HL-60 (cell line): ENCODE measurements at regions not wholly inside any gene's neighbourhood (a gene's known extent, or its start where the extent isn't known, plus 50 kb on each side); places are given as distances from the start of the nearest gene placed in this dataset.

Experiments used
- DNase-seq, 2 experiments: peaks; one replicate each; pipeline ENCODE4 v3.0.0-alpha.2; 2010 to 2020; ENCODE audit warnings: low read depth in 1 of 2, low spot score in 1 of 2
- H3K27ac ChIP-seq: fragments of 250-450 bp; sonication (Bioruptor Pico); replicated peaks from 2 replicates; pipeline ENCODE4 v1.5.1; 2020; ENCODE audit warnings: mild to moderate bottlenecking, moderate library complexity
- H3K27me3 ChIP-seq: fragments of 250-450 bp; sonication (Bioruptor Pico); 2 replicates; pipeline ENCODE4 v1.5.1; 2021; ENCODE audit warnings: mild to moderate bottlenecking, moderate library complexity; ENCODE audit not compliant: insufficient read depth, poor library complexity, severe bottlenecking
- H3K4me3 ChIP-seq: replicated peaks from 2 replicates; pipeline ENCODE4 v1.5.1; 2011; ENCODE audit warnings: mild to moderate bottlenecking, control low read depth, low read length; ENCODE audit not compliant: insufficient read depth
- GABPA ChIP-seq: IDR thresholded peaks from 2 replicates; pipeline ENCODE4 v1.6.1; 2012; ENCODE audit warnings: low read depth
- POLR2AphosphoS5 ChIP-seq: IDR thresholded peaks from 2 replicates; pipeline ENCODE4 v1.6.1; 2012; ENCODE audit warnings: low read depth
- SPI1 ChIP-seq: IDR thresholded peaks from 2 replicates; pipeline ENCODE4 v1.6.1; 2012; ENCODE audit warnings: low read depth, mild to moderate bottlenecking, borderline replicate concordance
- TF ChIP-seq, protein P1 (sequence below): IDR thresholded peaks from 2 replicates; pipeline ENCODE4 v1.6.1; 2012; ENCODE audit warnings: low read depth; ENCODE audit not compliant: insufficient replicate concordance
- TF ChIP-seq, protein P2 (sequence below): IDR thresholded peaks from one replicate; pipeline ENCODE4 v1.5.1; 2011; ENCODE audit warnings: low read length, control low read depth, inconsistent platforms; ENCODE audit not compliant: insufficient read depth

DNA sequence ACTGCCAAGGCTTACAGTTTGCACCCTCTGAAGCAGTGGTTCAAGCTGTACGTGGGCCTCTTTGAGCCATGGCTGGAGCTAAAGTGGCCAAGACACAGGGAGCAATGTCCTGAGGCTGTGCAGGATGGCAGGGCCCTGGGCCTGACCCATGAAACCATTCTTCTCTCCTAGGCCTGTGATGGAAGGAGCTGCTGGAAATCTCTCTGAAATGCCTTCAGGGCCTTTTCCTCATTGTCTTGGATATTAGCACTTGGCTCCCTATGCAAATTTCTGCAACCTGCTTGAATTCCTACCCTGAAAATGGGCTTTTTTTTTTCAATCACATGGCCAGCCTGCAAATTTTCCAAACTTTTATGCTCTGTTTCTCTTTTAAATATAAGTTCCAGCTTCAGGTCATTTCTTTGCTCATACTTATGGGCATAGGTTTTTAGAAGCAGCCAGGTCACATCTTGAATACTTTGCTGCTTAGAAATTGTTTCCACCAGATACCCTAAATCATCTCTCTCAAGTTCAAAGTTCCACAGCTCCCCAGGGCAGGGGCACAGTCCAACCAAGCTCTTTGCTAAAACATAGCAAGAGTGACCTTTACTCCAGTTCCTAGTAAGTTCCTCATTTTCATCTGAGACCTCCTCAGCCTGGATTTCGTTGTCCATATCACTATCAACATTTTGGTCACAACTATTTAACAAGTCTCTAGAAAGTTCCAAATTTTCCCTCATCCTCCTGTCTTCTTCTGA lies 138.3 kb downstream of the OSTF1 start:
- DNase-seq: no peak
- TF ChIP-seq POLR2AphosphoS5 (no peak), GABPA (no peak), SPI1 (no peak)
- TF ChIP-seq, protein P1, sequence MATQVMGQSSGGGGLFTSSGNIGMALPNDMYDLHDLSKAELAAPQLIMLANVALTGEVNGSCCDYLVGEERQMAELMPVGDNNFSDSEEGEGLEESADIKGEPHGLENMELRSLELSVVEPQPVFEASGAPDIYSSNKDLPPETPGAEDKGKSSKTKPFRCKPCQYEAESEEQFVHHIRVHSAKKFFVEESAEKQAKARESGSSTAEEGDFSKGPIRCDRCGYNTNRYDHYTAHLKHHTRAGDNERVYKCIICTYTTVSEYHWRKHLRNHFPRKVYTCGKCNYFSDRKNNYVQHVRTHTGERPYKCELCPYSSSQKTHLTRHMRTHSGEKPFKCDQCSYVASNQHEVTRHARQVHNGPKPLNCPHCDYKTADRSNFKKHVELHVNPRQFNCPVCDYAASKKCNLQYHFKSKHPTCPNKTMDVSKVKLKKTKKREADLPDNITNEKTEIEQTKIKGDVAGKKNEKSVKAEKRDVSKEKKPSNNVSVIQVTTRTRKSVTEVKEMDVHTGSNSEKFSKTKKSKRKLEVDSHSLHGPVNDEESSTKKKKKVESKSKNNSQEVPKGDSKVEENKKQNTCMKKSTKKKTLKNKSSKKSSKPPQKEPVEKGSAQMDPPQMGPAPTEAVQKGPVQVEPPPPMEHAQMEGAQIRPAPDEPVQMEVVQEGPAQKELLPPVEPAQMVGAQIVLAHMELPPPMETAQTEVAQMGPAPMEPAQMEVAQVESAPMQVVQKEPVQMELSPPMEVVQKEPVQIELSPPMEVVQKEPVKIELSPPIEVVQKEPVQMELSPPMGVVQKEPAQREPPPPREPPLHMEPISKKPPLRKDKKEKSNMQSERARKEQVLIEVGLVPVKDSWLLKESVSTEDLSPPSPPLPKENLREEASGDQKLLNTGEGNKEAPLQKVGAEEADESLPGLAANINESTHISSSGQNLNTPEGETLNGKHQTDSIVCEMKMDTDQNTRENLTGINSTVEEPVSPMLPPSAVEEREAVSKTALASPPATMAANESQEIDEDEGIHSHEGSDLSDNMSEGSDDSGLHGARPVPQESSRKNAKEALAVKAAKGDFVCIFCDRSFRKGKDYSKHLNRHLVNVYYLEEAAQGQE: no peak
- TF ChIP-seq, protein P2, sequence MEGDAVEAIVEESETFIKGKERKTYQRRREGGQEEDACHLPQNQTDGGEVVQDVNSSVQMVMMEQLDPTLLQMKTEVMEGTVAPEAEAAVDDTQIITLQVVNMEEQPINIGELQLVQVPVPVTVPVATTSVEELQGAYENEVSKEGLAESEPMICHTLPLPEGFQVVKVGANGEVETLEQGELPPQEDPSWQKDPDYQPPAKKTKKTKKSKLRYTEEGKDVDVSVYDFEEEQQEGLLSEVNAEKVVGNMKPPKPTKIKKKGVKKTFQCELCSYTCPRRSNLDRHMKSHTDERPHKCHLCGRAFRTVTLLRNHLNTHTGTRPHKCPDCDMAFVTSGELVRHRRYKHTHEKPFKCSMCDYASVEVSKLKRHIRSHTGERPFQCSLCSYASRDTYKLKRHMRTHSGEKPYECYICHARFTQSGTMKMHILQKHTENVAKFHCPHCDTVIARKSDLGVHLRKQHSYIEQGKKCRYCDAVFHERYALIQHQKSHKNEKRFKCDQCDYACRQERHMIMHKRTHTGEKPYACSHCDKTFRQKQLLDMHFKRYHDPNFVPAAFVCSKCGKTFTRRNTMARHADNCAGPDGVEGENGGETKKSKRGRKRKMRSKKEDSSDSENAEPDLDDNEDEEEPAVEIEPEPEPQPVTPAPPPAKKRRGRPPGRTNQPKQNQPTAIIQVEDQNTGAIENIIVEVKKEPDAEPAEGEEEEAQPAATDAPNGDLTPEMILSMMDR: no peak
- H3K27ac ChIP-seq: no peak overlapping the region
- H3K4me3 ChIP-seq: no peak overlapping the region
- H3K27me3 ChIP-seq: no peaks in the 10 kb centered on the region

DNA sequence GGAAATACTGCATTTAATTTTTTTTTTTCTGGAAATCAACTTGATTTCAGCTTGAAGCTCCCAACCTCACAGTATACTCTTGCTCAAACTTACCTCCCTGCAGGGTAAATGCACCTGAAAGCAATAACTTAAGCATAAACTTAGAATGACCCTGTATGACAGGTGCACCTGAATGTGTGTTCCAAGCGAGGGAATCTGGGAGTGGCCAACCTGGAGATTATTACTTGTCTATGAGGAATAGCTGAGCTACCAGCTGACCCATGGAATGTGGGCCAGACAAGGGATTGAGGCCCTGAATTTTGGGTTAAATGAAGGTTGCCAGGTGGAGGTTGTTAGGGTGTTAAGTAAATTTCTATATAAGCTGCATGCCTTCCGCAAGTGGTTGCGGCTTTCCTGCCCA lies 140.6 kb downstream of the OSTF1 start:
- DNase-seq: no peak
- TF ChIP-seq SPI1 (no peak), POLR2AphosphoS5 (no peak), GABPA (no peak)
- TF ChIP-seq, protein P2: no peak
- TF ChIP-seq, protein P1: no peak

DNA sequence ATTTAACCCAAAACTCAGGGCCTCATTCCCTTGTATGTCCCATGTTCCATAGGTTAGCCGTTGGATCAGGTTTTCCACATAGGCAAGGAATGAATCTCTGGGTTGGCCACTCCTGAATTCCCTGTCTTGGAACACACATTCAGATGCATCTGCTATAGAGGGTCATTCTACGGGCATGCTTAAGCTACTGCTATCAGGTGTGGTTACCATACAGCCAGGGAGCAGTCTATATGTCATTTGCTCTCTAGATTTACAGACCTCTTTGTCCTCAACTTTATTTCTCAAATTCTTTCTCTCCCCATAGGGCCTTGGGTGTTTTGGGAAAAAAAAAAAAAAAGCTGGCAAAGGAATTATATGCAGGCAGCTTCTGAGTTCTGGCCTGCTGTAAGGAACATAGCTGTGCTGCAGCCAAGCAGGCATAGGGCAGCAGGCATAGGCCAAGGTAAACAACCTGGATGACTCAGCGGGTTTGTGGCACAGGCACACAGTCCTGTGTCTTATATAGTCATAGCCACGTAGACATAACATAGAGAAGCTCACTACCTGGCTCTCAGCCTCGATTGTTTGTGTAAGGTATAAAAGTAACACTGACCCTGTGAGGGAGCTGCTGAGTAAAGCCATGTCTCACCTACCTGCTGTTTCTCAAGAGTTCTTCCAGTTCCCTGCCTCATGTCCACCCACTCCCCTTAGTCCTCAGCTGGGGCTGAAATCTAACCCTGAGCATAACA lies 141.5 kb downstream of the OSTF1 start:
- TF ChIP-seq, protein P1: no peak
- TF ChIP-seq GABPA: no peak
- TF ChIP-seq, protein P2: no peak
- TF ChIP-seq SPI1: no peak
- TF ChIP-seq POLR2AphosphoS5: no peak
- Histone ChIP-seq H3K4me3 (no peak overlapping the region), H3K27ac (no peak overlapping the region), H3K27me3 (no peaks in the 10 kb centered on the region)
- no peak for DNase-seq

More for the DNA sequence above, 140.6 kb downstream of the OSTF1 start:
- no peak overlapping the region for H3K27ac ChIP-seq
- H3K27me3 ChIP-seq: no peaks in the 10 kb centered on the region
- H3K4me3 ChIP-seq: no peak overlapping the region
